GM12874 (cell line): ENCODE measurements at regions not wholly inside any gene's neighbourhood (a gene's known extent, or its start where the extent isn't known, plus 50 kb on each side); places are given as distances from the start of the nearest gene placed in this dataset.

ENCODE experiments used
- CTCF ChIP-seq: IDR thresholded peaks from 2 replicates; pipeline ENCODE4 v1.5.1; 2011; ENCODE audit warnings: low read depth, mild to moderate bottlenecking, control low read depth, low read length, moderate library complexity; ENCODE audit not compliant: insufficient read depth

- no peak for TF ChIP-seq CTCF
Measured at GRCh38 chr17:77570565-77570898, 388.0 kb upstream of the TNRC6C start.

- no peak for TF ChIP-seq CTCF
Measured at GRCh38 chr17:77571155-77571981, 387.1 kb upstream of the TNRC6C start.

GRCh38 chr17:77572065-77572601 is 386.4 kb upstream of the TNRC6C start:
- no peak for TF ChIP-seq CTCF

- TF ChIP-seq CTCF, result no peak
Measured at GRCh38 chr17:77572851-77573250, 385.7 kb upstream of the TNRC6C start.

GRCh38 chr17:77577491-77577890 is 381.0 kb upstream of the TNRC6C start:
- no peak for TF ChIP-seq CTCF

GRCh38 chr17:77579131-77579530 is 379.4 kb upstream of the TNRC6C start:
- no peak for TF ChIP-seq CTCF

DNA sequence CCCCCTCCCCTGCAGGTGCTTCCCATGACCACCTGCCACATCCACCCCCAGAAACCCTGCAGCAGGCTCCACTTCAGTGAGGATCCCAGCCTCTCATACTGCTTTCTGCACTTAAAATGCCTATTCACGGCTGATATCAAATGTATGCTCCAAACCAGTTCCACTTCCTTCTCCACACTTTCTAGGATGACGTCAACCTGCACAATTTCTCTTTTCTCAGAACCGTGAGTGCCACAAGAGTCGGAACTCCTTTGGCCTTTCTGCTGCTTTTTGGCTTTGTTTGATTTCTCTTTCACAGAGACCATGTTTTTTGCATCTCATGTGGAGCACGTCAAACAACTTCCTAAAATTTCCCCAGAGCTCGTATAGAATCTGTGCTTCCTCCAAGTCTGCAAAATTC is 378.8 kb upstream of the TNRC6C start:
- no peak for TF ChIP-seq CTCF
